ENCODE measurements at regions not wholly inside any gene's neighbourhood (a gene's known extent, or its start where the extent isn't known, plus 50 kb on each side); places are given as distances from the start of the nearest gene placed in this dataset.
"Not testable (repeated sequence)": the region's sequence is repeated elsewhere in the genome, so short reads cannot be mapped to it uniquely, and the experiment has no call there.

- H3K27ac ChIP-seq, result no peak overlapping the region
- TF ChIP-seq ZFX (IDR thresholded peaks at IDR 0.05) (no peak), CTCF (conservative IDR thresholded peaks at IDR 0.05) (no peak)
Measured at GRCh38 chr10:2772816-2773631, 294.3 kb upstream of the PFKP start.

GRCh38 chr10:2772135-2772534 lies 295.2 kb upstream of the PFKP start:
- no peak overlapping the region for H3K27ac ChIP-seq
- no peak for TF ChIP-seq ZFX (IDR thresholded peaks at IDR 0.05)
- TF ChIP-seq CTCF (conservative IDR thresholded peaks at IDR 0.05), result no peak

GRCh38 chr10:2767293-2767692 lies 300.1 kb upstream of the PFKP start:
- not testable (repeated sequence) for H3K27ac ChIP-seq

GRCh38 chr10:2761971-2762370 lies 305.4 kb upstream of the PFKP start:
- TF ChIP-seq ZFX (IDR thresholded peaks at IDR 0.05) (no peak), CTCF (conservative IDR thresholded peaks at IDR 0.05) (no peak)
- no peak overlapping the region for H3K27ac ChIP-seq

GRCh38 chr10:2761311-2761710 lies 306.0 kb upstream of the PFKP start:
- no peak overlapping the region for H3K27ac ChIP-seq
- TF ChIP-seq CTCF (conservative IDR thresholded peaks at IDR 0.05), result no peak
- no peak for TF ChIP-seq ZFX (IDR thresholded peaks at IDR 0.05)

- no peak for TF ChIP-seq CTCF (conservative IDR thresholded peaks at IDR 0.05)
- TF ChIP-seq ZFX (IDR thresholded peaks at IDR 0.05), result no peak
- no peak overlapping the region for H3K27ac ChIP-seq
Measured at GRCh38 chr10:2760736-2761135, 306.6 kb upstream of the PFKP start.

GRCh38 chr10:2759233-2759632 lies 308.1 kb upstream of the PFKP start:
- no peak overlapping the region for H3K27ac ChIP-seq
- no peak for TF ChIP-seq CTCF (conservative IDR thresholded peaks at IDR 0.05)

- no peak overlapping the region for H3K27ac ChIP-seq
- TF ChIP-seq ZFX (IDR thresholded peaks at IDR 0.05) (no peak), CTCF (conservative IDR thresholded peaks at IDR 0.05) (no peak)
Measured at GRCh38 chr10:2754943-2755342, 312.4 kb upstream of the PFKP start.

Data from C4-2B (cell line).